ENCODE measurements at regions not wholly inside any gene's neighbourhood (a gene's known extent, or its start where the extent isn't known, plus 50 kb on each side); places are given as distances from the start of the nearest gene placed in this dataset.

DNA sequence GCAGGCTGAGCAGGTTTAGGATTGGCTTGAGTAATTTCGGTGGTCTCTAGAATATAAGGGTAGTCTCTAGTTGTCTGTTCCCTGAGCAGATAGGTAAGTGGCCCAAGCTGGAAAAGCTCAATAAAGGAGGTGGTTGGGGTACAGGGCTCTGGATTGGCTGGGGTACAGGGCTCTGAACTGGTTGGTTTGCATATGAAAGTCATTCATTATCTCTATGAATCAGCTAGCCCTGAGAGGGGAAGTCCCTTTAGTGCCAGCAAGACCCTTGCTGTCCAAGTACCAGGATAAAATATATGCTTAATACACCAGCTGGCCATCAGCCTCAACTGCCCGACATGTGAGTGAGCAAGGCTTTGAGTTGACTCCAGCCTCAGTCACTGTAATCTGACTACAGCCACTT lies 93.0 kb downstream of the ZBTB18 start:
- TF ChIP-seq, protein P1, sequence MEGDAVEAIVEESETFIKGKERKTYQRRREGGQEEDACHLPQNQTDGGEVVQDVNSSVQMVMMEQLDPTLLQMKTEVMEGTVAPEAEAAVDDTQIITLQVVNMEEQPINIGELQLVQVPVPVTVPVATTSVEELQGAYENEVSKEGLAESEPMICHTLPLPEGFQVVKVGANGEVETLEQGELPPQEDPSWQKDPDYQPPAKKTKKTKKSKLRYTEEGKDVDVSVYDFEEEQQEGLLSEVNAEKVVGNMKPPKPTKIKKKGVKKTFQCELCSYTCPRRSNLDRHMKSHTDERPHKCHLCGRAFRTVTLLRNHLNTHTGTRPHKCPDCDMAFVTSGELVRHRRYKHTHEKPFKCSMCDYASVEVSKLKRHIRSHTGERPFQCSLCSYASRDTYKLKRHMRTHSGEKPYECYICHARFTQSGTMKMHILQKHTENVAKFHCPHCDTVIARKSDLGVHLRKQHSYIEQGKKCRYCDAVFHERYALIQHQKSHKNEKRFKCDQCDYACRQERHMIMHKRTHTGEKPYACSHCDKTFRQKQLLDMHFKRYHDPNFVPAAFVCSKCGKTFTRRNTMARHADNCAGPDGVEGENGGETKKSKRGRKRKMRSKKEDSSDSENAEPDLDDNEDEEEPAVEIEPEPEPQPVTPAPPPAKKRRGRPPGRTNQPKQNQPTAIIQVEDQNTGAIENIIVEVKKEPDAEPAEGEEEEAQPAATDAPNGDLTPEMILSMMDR (IDR thresholded peaks at IDR 0.05; ENCODE audit: insufficient read depth, low read depth, low read length) = no peak
- no peak for TF ChIP-seq EZH2 (IDR thresholded peaks at IDR 0.05; ENCODE audit: insufficient read depth, low read length)
